Breast epithelium (tissue), 3 donors: ENCODE measurements at regions not wholly inside any gene's neighbourhood (a gene's known extent, or its start where the extent isn't known, plus 50 kb on each side); places are given as distances from the start of the nearest gene placed in this dataset.

Experiments used
- CTCF ChIP-seq, 3 donors: fragments of 450-650 bp; IDR thresholded peaks; one replicate each; pipeline ENCODE4 v1.5.1; 2016 to 2017; ENCODE audit warnings: antibody characterized with exemption in 3 of 3, mild to moderate bottlenecking in 3 of 3, moderate library complexity in 3 of 3
- POLR2A ChIP-seq: fragments of 450-650 bp; IDR thresholded peaks from one replicate; pipeline ENCODE4 v1.6.1; 2016; ENCODE audit warnings: antibody characterized with exemption, mild to moderate bottlenecking, moderate library complexity

- TF ChIP-seq POLR2A (no peak), CTCF (IDR thresholded peaks at IDR 0.05) (no peak)
These were observed 965.3 kb downstream of the AACS start for GRCh38 chr12:126030573-126030972.
